Muscle of back (tissue), 3 donors: ENCODE measurements at regions not wholly inside any gene's neighbourhood (a gene's known extent, or its start where the extent isn't known, plus 50 kb on each side); places are given as distances from the start of the nearest gene placed in this dataset.
A peak's percentile ranks its signal among the peaks of the same experiment; 100 is the strongest.
"Not testable (repeated sequence)": the region's sequence is repeated elsewhere in the genome, so short reads cannot be mapped to it uniquely, and the experiment has no call there.

Experiments
- DNase-seq, 3 donors: peaks; one replicate each; pipeline versions ENCODE4 v3.0.0 to v3.0.0-alpha.2; 2013

DNA sequence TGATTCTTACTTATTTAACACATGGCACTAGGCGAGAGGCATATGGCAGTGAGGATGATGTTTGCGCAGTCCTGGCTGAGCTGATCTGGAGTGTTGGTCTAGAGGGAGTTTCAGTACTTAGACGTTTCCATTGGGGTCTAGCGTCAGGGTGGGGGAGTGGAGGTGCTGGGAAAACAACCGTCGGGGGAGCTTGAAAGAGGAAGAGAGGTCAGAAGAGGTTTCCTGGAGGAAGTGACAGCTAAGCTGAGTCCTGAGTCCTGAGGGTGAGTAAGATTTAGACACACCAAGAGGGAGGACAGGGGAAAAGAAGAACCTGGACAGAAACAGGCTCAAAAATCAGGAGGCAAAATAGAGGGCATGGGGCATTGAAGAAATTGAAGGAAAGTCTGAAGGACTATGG is 81.4 kb downstream of the ALOX5AP start:
- DNase-seq = no peak

GRCh38 chr13:30818323-30818960 is 83.1 kb downstream of the ALOX5AP start:
- peak in 1 of 3 donors; percentile 93 for DNase-seq

- DNase-seq = no peak
Observed at GRCh38 chr13:30819136-30819888, 84.0 kb downstream of the ALOX5AP start.

GRCh38 chr13:30821421-30821820 is 84.7 kb upstream of the MEDAG start:
- DNase-seq = no peak

DNA sequence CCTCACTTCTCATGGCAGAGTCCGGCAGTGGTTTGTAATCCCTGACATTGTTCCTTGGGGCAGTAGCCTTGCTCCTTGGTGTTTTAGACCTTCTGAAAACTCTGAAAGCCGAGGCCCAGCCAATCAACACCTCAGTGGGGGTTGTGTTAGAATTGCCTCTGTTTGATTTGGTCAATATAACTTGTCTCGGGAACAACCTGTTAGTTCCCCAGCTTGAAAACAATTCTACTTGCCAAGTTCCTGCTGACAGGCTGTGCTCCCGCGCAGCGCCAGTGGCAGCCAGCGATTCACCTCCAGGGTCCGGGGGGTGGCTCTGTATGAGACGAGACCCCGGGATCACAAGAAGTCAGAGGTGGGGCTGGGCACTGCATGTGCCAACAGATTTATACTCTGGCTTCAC is 81.4 kb upstream of the MEDAG start:
- no peak for DNase-seq

- no peak for DNase-seq
Observed at GRCh38 chr13:30826911-30827577, 79.0 kb upstream of the MEDAG start.

DNA sequence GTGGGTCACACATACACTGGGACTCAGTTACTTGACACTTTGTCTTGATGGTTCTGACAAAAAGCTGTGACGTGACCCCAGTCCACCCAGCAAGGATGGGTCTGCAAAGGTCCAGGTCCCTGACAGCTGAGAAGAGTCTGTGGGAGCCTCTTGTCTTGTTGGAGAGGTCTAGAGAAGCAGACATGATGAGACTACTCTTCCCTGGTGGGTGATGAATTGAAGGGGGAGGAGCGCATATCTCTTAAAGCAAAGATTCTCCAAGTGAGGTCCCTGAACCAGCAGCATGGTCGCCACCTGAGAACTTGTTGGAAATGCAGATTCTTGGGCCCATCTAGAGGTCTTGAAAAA is 78.5 kb upstream of the MEDAG start:
- no peak for DNase-seq

DNA sequence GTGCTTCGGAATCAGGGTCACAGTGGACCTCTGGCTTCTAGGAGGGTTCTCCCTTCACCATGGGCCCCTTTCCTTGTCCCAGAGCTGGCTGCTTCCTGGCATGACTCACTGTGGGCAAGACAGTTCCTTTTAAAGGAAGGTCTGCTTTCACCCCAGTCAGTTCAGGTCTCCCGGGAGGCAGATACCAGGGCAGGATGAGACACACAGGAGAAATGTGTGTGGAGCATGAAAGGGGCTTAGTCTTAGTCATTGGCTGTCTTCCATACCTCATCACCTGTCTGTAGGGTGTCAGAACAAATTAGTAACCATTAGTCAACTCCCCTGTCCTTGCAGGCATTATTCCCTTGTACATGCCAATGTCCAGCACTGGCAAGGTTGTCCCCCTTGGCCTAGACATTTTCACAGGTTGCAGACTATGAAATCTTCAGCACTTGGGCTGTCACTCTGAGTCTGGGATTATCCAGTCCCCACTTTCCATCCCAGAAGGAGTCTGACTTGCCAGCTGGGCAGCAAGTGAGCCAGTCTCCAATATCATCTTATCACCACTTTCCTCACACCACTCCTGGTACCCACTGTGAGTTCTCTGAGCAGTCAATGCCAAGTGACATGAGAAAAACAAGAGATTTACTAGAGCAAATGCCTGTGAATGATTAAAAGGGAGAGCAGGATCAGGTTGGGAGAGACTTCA is 76.8 kb upstream of the MEDAG start:
- DNase-seq = peak in 1 of 3 donors; percentile 79

DNA sequence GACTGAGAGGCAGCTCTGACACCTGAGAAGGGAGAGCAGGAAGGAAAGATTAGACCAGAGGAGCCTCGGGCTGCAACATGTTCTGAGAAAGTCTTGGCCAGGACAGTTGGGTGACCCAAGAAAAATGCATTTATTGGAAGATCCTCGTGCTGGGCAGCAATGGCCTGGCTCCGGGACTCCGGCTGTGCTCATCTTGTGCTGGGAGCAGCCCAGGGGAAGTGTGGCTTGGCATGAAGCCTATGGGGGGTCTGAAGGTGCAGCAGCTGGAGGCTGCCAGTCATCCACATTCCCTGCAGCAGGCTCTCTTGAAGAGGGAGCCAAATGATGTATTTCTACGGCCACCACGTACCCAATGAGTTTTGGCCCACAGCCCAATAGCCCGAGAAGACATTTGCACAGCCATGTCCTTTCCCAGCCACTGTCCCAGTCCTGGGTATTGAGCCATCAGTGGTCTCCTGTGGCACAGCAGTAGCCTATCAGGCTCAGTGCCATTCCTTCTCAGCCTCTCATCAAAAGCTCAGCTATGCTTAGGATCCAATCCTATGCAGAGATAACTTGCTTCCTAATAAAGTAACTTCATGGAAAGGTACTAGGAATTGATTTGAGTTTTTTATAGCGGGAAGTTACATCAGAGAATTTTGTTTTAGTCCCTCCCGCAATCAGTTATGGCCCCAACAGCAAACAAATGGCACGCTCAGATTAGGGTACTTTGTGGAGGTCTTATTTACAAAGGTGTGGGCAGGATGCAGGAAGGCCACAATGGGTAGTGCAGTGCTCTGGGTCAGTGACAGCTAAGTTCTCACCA is 76.0 kb upstream of the MEDAG start:
- no peak for DNase-seq

GRCh38 chr13:30830638-30830965 is 75.5 kb upstream of the MEDAG start:
- no peak for DNase-seq

GRCh38 chr13:30831515-30831914 is 74.6 kb upstream of the MEDAG start:
- no peak for DNase-seq

- DNase-seq = no peak
Observed at GRCh38 chr13:30832377-30832776, 73.7 kb upstream of the MEDAG start.

DNA sequence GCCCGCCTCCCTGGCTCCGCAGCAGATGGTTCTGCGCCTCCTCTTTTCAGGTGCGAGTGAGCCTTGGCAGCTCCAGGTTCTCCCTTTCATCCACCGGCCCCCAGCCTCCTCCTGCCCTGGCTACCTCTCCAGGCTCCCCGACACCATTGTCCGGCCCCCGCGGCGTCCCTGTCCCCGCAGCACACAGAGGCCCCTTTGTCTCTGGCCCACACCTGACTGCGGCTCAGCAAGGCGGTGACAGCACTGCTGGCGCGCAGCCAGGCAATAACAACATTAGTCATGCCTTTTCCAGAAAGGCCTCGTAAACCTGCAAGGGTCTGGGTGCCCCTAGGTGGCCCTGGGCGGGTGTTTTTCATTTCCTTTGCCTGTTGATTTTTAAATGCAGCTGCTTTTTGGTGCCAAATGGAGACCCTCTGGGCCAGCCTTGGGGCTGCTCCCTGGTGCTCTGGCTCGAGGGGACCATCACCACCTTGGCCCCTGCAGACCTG is 73.2 kb upstream of the MEDAG start:
- DNase-seq = peak in 1 of 3 donors; percentile 47

GRCh38 chr13:30835442-30835841 is 70.6 kb upstream of the MEDAG start:
- DNase-seq = peak in 1 of 3 donors; percentile 62

DNA sequence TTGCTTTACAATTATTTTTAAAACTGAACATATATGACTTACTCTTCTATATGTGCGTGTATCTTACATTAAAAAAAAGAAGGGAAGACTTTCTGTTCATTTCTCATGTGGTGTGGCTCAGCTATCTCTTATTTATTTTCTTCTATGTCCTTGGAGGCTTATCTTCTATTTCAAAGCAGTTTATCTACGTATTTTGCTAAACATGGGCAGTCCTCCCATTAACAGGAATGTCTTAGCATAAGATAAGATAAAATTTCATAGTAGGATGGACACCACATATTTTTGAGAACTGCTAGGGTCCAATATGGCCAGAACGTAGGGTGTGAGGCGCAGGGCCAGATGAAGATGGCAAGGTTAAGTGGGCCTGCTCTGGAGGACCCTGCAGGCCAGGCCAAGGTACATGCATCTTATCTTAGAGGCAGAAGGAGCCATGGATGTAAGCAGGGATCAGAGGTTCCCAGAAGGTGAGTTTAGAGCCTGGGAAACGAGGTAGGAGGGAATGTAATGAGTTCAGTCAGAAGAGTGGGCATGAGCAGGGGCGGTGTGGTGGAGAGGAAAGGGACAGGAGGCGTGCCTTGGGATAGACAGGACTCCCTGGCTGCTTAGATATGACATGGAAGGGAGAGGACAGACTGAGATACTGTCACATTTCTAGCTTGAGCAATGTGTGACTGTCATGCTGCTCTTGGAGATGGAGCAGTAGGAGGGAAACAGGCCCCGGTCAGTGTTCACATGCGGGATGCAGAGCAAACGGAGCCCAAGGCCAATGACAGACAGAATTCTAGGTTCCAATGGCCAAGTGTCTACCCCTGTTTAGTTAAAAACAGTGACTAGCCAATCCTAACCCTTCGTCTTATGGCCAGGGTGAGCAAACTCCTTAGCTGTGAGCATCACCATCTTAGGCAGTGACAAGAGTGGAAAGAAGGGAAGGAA is 68.6 kb upstream of the MEDAG start:
- no peak for DNase-seq

GRCh38 chr13:30839636-30840035 is 66.4 kb upstream of the MEDAG start:
- DNase-seq = not testable (repeated sequence)

DNA sequence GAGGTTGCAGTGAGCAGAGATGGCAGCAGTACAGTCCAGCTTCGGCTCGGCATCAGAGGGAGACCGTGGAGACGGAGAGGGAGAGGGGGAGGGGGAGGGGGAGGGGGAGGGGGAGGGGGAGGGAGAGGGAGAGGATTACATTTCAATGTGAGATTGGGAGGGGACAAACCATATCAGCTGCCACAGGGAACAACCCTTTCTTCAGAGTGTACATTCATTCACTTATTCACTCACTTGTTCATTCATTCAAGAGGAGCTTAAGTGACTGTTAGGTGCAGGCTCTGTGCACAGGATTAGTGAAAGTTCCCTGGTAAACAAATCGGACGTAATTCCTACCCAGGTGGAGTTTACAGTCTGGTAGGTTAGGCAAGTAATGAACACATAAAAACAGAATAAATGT is 65.6 kb upstream of the MEDAG start:
- DNase-seq = no peak

- peak in 1 of 3 donors; percentile 64 for DNase-seq
Observed at GRCh38 chr13:30841154-30841553, 64.9 kb upstream of the MEDAG start.

GRCh38 chr13:30843548-30843947 is 62.5 kb upstream of the MEDAG start:
- DNase-seq = no peak

GRCh38 chr13:30844548-30845296 is 61.3 kb upstream of the MEDAG start:
- no peak for DNase-seq
